NCI-H69 (cell line): ENCODE measurements at regions not wholly inside any gene's neighbourhood (a gene's known extent, or its start where the extent isn't known, plus 50 kb on each side); places are given as distances from the start of the nearest gene placed in this dataset.

ENCODE experiments used
- DNase-seq: peaks from one replicate; lab custom pipeline; 2025; lab: John Stamatoyannopoulos, UW

DNA sequence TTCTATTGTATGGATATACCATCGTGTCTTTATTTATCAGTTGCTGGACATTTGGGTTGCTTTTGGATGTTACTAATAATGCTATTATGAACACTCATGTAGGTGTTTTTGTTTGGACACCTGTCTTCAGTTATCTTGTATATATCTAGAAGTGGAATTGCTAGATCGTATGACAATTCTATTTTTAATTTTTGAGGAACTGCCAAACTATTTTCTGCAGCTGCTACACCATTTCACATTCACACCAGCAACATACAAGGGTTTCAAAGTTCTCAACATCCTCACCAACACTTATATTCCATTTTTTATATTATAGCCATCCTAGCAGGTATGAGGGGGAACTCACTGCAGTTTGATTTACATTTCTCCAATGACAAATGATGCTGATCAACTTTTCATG lies 324.6 kb downstream of the CAAP1 start:
- DNase-seq = no peak

- DNase-seq = no peak
Observed at GRCh38 chr9:26566141-26566540, 326.5 kb downstream of the CAAP1 start.

DNA sequence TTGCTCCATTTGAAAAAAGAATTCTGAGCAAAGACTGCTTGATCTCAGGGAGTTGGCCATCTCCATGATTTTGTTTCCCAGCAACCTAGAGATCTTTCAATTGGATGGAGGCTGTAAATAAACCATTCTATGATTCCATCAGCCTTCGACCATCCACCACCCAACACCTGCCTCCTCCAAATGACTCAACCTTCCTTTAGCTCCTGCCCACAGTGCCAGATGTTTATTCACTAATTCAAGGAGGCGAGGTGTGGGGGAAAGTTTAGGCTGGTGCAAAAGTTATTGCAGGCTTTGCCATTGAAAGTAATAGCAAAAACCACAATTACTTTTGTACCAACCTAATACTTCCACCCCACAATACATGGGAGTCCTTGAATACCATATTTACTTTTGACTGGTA lies 327.5 kb downstream of the CAAP1 start:
- peak; percentile 29 for DNase-seq

- peak; percentile 53 for DNase-seq
Observed at GRCh38 chr9:26562338-26562737, 330.3 kb downstream of the CAAP1 start.

- DNase-seq = no peak
Observed at GRCh38 chr9:26561928-26562327, 330.7 kb downstream of the CAAP1 start.

GRCh38 chr9:26559506-26559905 lies 333.1 kb downstream of the CAAP1 start:
- no peak for DNase-seq

- no peak for DNase-seq
Observed at GRCh38 chr9:26551971-26552370, 340.6 kb downstream of the CAAP1 start.

- DNase-seq = peak; percentile 15
Observed at GRCh38 chr9:26551451-26551850, 341.2 kb downstream of the CAAP1 start.

DNA sequence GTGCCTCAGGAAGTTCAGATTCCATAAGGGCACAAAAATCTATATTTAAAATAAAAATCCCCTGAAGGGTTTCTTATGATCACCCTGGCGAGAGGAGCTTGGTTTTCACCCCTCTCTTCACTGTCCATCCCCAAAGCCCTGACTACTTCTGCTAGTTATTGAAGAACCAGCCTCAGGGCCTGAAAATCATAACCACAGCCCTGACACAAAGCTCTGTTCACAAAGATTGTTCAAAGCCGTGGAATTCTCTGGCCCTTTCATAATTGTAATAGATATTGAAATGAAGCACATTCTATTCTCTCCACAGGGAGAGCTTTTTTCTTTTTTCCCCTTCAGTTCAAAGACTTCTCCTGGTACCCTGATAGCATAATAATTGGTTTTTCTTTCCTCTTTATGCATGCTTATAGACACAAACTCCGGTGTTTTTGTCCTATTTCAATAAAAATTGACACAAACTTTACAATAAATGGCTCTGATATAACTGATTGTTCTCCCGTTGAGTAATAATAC lies 343.8 kb downstream of the CAAP1 start:
- DNase-seq = no peak

GRCh38 chr9:26539867-26540493 lies 352.6 kb downstream of the CAAP1 start:
- DNase-seq = no peak

DNA sequence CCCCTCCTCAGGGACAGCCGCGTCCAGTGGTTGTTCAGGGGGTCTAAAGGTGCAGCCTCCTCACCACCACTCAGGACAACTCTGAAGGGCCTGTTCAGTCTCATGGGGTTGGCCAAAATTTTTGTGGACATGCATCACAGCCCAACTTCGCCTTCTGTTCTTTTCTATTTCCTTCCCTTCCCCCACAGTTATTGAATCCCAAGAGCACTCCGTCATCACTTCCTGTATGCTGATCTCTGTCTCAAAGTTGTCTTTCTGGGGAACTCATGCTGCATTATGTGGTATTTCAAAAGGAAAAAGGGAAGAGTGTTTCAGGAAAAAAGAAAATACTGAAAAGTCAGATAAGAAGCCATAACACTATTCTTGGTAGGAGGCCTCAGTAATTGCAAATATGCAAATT lies 355.4 kb downstream of the CAAP1 start:
- no peak for DNase-seq

DNA sequence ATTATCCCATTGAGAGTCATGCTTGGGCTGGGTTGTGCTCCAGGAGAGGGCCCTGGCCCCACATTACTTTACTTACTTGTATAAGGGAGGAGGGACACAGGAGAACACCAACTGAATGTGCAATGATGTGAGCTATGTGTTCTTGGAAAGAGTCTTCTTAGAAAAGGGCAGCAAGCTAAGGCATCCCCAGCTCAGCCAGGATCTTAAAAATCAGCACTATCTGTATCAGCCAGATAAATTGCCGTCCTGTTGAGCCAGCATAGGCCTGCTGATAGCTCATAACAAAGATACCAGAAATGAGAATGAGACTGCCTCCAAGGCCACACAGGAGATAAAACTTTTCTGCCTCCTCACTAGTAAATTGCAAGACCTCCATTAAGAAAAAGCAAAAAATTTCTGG lies 357.5 kb downstream of the CAAP1 start:
- DNase-seq = no peak

- DNase-seq = no peak
Observed at GRCh38 chr9:26530841-26531240, 361.8 kb downstream of the CAAP1 start.

- no peak for DNase-seq
Observed at GRCh38 chr9:26527931-26528330, 364.7 kb downstream of the CAAP1 start.

GRCh38 chr9:26524267-26524666 lies 368.3 kb downstream of the CAAP1 start:
- DNase-seq = peak; percentile 83

- peak; percentile 56 for DNase-seq
Observed at GRCh38 chr9:26523577-26523976, 369.0 kb downstream of the CAAP1 start.

GRCh38 chr9:26520141-26520540 lies 372.5 kb downstream of the CAAP1 start:
- no peak for DNase-seq

- peak; percentile 56 for DNase-seq
Observed at GRCh38 chr9:26516773-26517343, 375.7 kb downstream of the CAAP1 start.

- no peak for DNase-seq
Observed at GRCh38 chr9:26513730-26514129, 378.9 kb downstream of the CAAP1 start.

GRCh38 chr9:26510137-26510536 lies 382.5 kb downstream of the CAAP1 start:
- no peak for DNase-seq

DNA sequence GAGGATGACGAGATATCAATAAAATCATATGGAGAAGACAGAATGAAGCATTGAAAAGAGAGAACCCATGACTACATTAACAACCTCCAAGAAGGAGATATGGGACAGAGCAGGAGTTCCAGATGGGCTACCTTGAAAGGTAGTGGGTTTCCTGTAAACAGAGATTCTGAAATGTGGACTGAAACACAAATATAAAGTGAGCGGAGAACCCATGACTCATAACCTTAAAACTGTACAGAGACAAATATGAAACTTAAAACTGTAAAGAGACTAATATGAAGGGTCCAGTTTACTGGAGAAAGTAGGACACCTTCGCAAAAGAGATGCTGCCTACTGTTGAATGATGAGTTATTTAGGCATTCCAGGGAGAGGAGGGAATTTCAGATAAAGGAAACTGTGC lies 383.7 kb downstream of the CAAP1 start:
- DNase-seq = no peak

DNA sequence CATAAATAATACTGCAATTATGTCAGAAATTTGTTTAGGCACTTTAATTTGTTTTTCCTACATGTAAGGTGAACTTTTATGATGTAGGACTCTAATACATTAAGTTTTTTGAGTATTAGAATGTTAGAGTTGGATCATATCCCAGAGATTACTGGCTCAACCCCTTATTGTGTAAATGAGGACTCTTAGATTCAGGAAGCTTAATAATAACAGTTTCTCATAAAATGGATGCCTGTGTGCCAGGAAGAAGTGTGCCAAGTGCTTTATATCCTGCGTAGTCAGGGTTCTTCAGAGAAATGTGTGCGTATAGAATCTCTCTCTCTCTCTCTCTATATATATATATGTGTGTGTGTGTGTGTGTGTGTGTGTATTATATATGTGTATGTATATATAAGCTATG lies 388.5 kb downstream of the CAAP1 start:
- no peak for DNase-seq

DNA sequence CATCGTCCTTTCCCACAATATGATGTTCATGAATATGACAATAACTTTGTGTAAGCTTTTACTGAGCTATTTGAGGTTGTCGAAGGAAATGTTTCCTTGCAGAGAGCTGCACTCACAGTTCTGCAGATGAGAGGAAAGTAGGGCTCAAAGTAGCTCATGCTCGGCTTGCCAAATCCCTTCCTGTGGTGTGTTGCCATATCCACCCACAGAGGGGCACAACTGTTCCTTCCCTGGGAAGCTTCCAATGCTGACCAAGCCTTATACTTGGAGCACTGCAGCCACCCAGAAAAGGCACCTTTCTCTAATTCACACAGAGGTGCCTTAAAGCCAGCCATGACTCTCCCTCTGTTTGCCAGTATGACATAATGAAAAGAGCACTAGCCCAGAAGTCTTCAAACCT lies 390.3 kb downstream of the CAAP1 start:
- DNase-seq = peak; percentile 67

DNA sequence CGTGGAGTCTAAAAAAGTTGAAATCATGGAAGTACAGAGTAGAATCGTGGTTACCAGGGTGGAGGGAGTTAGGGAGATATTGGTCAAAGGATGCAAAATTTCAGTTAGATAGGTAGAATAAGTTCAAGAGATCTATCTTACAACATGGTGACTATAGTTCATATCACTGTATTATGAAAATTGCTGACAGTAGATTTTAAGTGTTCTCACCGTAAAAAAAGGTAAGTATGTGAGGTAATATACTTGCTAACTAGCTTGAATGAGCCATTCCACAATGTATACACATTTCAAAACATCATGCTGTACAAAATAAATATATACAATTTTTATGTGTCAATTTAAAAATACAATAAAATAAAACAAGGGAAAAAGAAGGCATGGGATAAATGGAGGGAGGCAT lies 392.1 kb downstream of the CAAP1 start:
- DNase-seq = no peak
